ENCODE measurements at regions not wholly inside any gene's neighbourhood (a gene's known extent, or its start where the extent isn't known, plus 50 kb on each side); places are given as distances from the start of the nearest gene placed in this dataset.

- DNase-seq (ENCODE audit: extremely low spot score): no peak
- CTCF ChIA-PET: interaction anchor here (0.9 to 1.8 kb wide), 4 partner anchors 8 to 14 kb away, joined by 3 to 4 read pairs (median 3); no protein-coding TSS in a partner anchor
- TF ChIP-seq CTCF (IDR thresholded peaks at IDR 0.05; ENCODE audit: control extremely low read depth, extremely low read depth, low read depth, missing control alignments): no peak
- POLR2A ChIA-PET: no interaction called here
These were observed 750.4 kb downstream of the QKI start for GRCh38 chr6:164164876-164165275.

GRCh38 chr6:164163239-164163638 lies 748.7 kb downstream of the QKI start:
- ChIA-PET CTCF (interaction anchor here (1.0 kb wide), 1 partner anchor 20 kb away, joined by 3 read pairs; no protein-coding TSS in a partner anchor), POLR2A (no interaction called here)
- TF ChIP-seq CTCF (IDR thresholded peaks at IDR 0.05; ENCODE audit: control extremely low read depth, extremely low read depth, low read depth, missing control alignments): no peak
- DNase-seq (ENCODE audit: extremely low spot score): no peak

GRCh38 chr6:164159061-164159460 lies 744.5 kb downstream of the QKI start:
- ChIA-PET POLR2A (no interaction called here), CTCF (no interaction called here)
- no peak for TF ChIP-seq CTCF (IDR thresholded peaks at IDR 0.05; ENCODE audit: control extremely low read depth, extremely low read depth, low read depth, missing control alignments)
- no peak for DNase-seq (ENCODE audit: extremely low spot score)

GRCh38 chr6:164154588-164154987 lies 740.1 kb downstream of the QKI start:
- POLR2A ChIA-PET: no interaction called here
- TF ChIP-seq CTCF (IDR thresholded peaks at IDR 0.05; ENCODE audit: control extremely low read depth, extremely low read depth, low read depth, missing control alignments): no peak
- CTCF ChIA-PET: no interaction called here
- DNase-seq (ENCODE audit: extremely low spot score): no peak

GRCh38 chr6:164152611-164153010 lies 738.1 kb downstream of the QKI start:
- ChIA-PET POLR2A (no interaction called here), CTCF (interaction anchor here (1.0 to 1.5 kb wide), 2 partner anchors 14 to 16 kb away, joined by 3 read pairs; no protein-coding TSS in a partner anchor)
- no peak for DNase-seq (ENCODE audit: extremely low spot score)
- TF ChIP-seq CTCF (IDR thresholded peaks at IDR 0.05; ENCODE audit: control extremely low read depth, extremely low read depth, low read depth, missing control alignments): no peak

- ChIA-PET POLR2A (no interaction called here), CTCF (no interaction called here)
- DNase-seq (ENCODE audit: extremely low spot score): no peak
- TF ChIP-seq CTCF (IDR thresholded peaks at IDR 0.05; ENCODE audit: control extremely low read depth, extremely low read depth, low read depth, missing control alignments): no peak
These were observed 736.9 kb downstream of the QKI start for GRCh38 chr6:164151161-164152120.

Measured in GM10248 (cell line).